ENCODE measurements at regions not wholly inside any gene's neighbourhood (a gene's known extent, or its start where the extent isn't known, plus 50 kb on each side); places are given as distances from the start of the nearest gene placed in this dataset.

GRCh38 chr10:130817674-130818073 is 493.8 kb downstream of the TCERG1L start:
- TF ChIP-seq CTCF (IDR thresholded peaks at IDR 0.05 in 8 of 11, conservative IDR thresholded peaks at IDR 0.05 in 3 of 11) (no peak), POLR2A (IDR thresholded peaks at IDR 0.05) (no peak)
